VCaP (cell line): ENCODE measurements at regions not wholly inside any gene's neighbourhood (a gene's known extent, or its start where the extent isn't known, plus 50 kb on each side); places are given as distances from the start of the nearest gene placed in this dataset.

Experiments used
- H3K27ac ChIP-seq: fragments of 450-650 bp; 2 replicates; pipeline ENCODE4 v1.5.1; 2017
- CTCF ChIP-seq: fragments of 450-650 bp; conservative IDR thresholded peaks from 2 replicates; pipeline ENCODE4 v1.5.1; 2017; ENCODE audit warnings: mild to moderate bottlenecking, moderate library complexity

- no peak overlapping the region for H3K27ac ChIP-seq
- TF ChIP-seq CTCF: no peak
These were observed 69.3 kb downstream of the KCNE4 start for GRCh38 chr2:223121283-223121682.

- no peak overlapping the region for H3K27ac ChIP-seq
- no peak for TF ChIP-seq CTCF
These were observed 70.8 kb downstream of the KCNE4 start for GRCh38 chr2:223122781-223123180.

GRCh38 chr2:223123855-223124610, 72.0 kb downstream of the KCNE4 start:
- no peak overlapping the region for H3K27ac ChIP-seq
- TF ChIP-seq CTCF: no peak

GRCh38 chr2:223141606-223142005, 89.6 kb downstream of the KCNE4 start:
- no peak for TF ChIP-seq CTCF
- no peak overlapping the region for H3K27ac ChIP-seq

- no peak overlapping the region for H3K27ac ChIP-seq
- no peak for TF ChIP-seq CTCF
These were observed 90.1 kb downstream of the KCNE4 start for GRCh38 chr2:223142118-223142517.

GRCh38 chr2:223147431-223147830, 95.4 kb downstream of the KCNE4 start:
- no peak overlapping the region for H3K27ac ChIP-seq
- TF ChIP-seq CTCF: no peak

- no peak for TF ChIP-seq CTCF
These were observed 96.5 kb downstream of the KCNE4 start for GRCh38 chr2:223148516-223148915.

More at GRCh38 chr2:223148516-223148915, 96.5 kb downstream of the KCNE4 start:
- no peak overlapping the region for H3K27ac ChIP-seq
